ENCODE measurements at regions not wholly inside any gene's neighbourhood (a gene's known extent, or its start where the extent isn't known, plus 50 kb on each side); places are given as distances from the start of the nearest gene placed in this dataset.

DNA sequence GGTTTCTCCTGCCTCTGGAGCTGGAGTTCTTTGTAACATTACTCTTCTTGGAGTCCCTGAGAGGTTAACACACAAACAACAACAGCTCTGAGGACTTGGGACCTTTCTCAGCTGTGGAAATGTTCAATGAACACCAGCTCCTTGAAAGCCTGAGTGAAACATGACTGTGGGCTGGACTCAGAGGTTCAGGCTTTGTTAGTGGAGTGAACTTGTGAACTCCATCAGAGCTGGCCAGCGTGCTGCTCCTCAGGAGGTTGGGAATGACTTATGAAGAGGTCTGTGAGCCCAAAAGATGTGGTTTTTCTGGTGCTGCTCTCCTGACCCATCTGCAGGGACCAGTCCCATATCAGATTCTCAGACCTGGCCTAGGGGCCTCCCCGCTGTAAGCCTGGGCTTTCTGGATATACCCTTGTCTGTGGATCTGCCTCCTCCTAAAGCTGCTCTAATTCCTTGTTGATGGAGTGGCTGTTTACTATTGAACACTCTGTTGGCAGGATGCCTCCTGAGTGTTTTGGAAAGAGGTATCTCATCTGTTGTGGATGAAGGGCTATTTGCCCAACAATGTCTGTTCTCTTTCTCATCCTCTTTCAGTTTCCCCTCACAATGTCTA, 170.0 kb upstream of the GDNF start:
- Histone ChIP-seq H3F3A (ENCODE audit: insufficient read depth, low read length) (no peaks in the 10 kb centered on the region), H3K4me3 (ENCODE audit: low read depth, low read length, poor library complexity, severe bottlenecking) (no peak overlapping the region), H3K9me3 (ENCODE audit: low read length) (no peaks in the 10 kb centered on the region)

GRCh38 chr5:38008198-38008597, 168.4 kb upstream of the GDNF start:
- Histone ChIP-seq H3K9ac (ENCODE audit: low read length) (no peak overlapping the region), H2AFZ (ENCODE audit: low read length) (no peak overlapping the region), H3K9me2 (ENCODE audit: low read depth, low read length) (no peaks in the 10 kb centered on the region)

More for the DNA sequence above, 170.0 kb upstream of the GDNF start:
- Histone ChIP-seq H2AFZ (ENCODE audit: low read length) (no peak overlapping the region), H3K9me2 (ENCODE audit: low read depth, low read length) (no peaks in the 10 kb centered on the region), H3K79me2 (ENCODE audit: insufficient read depth, low read length) (no peaks in the 10 kb centered on the region), H3K4me2 (ENCODE audit: low read length) (no peak overlapping the region), H4K20me1 (ENCODE audit: insufficient read depth, low read length) (no peaks in the 10 kb centered on the region), H3K27me3 (ENCODE audit: insufficient read depth, low read length) (peaks cover 3% of the 10 kb centered on the region; the same call in 1 of the 2 replicates), H3K9ac (ENCODE audit: low read length) (no peak overlapping the region), H3K27ac (ENCODE audit: low read depth, low read length, poor library complexity, severe bottlenecking) (no peak overlapping the region), H3K36me3 (ENCODE audit: insufficient read depth, low read length) (no peaks in the 10 kb centered on the region), H3K4me1 (ENCODE audit: insufficient read depth, low read length, severe bottlenecking) (no peaks in the 10 kb centered on the region)
- TF ChIP-seq, protein P1, sequence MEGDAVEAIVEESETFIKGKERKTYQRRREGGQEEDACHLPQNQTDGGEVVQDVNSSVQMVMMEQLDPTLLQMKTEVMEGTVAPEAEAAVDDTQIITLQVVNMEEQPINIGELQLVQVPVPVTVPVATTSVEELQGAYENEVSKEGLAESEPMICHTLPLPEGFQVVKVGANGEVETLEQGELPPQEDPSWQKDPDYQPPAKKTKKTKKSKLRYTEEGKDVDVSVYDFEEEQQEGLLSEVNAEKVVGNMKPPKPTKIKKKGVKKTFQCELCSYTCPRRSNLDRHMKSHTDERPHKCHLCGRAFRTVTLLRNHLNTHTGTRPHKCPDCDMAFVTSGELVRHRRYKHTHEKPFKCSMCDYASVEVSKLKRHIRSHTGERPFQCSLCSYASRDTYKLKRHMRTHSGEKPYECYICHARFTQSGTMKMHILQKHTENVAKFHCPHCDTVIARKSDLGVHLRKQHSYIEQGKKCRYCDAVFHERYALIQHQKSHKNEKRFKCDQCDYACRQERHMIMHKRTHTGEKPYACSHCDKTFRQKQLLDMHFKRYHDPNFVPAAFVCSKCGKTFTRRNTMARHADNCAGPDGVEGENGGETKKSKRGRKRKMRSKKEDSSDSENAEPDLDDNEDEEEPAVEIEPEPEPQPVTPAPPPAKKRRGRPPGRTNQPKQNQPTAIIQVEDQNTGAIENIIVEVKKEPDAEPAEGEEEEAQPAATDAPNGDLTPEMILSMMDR (IDR thresholded peaks at IDR 0.05; ENCODE audit: low read length): no peak
- no peak for TF ChIP-seq EZH2 (IDR thresholded peaks at IDR 0.05; ENCODE audit: borderline replicate concordance, low read length)

DNA sequence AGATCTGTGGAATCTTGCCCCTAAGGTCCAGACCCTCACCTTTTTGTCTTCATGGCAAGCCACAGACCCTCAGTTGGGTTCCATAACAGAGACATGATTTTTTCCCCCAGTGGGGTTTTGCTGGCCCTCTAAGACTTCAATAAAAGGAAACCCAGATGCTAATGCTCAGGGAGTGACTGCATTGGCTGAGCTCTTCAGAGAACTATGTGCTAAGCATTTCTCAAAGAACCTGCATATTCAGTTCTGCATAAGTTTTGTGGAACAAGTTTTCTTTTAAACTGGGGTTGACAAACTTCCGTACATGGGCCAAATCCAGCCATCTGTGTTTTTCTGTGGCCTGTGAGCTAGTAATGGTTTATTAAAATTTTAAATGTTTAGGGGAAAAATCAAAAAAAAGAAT, 159.8 kb upstream of the GDNF start:
- Histone ChIP-seq H3K4me1 (ENCODE audit: insufficient read depth, low read length, severe bottlenecking) (no peaks in the 10 kb centered on the region), H3K4me3 (ENCODE audit: low read depth, low read length, poor library complexity, severe bottlenecking) (no peak overlapping the region), H3K9me3 (ENCODE audit: low read length) (no peaks in the 10 kb centered on the region), H3K9me2 (ENCODE audit: low read depth, low read length) (no peaks in the 10 kb centered on the region), H3K4me2 (ENCODE audit: low read length) (no peak overlapping the region), H3K27ac (ENCODE audit: low read depth, low read length, poor library complexity, severe bottlenecking) (no peak overlapping the region), H3K9ac (ENCODE audit: low read length) (no peak overlapping the region), H4K20me1 (ENCODE audit: insufficient read depth, low read length) (no peaks in the 10 kb centered on the region), H3K27me3 (ENCODE audit: insufficient read depth, low read length) (no peaks in the 10 kb centered on the region), H3K36me3 (ENCODE audit: insufficient read depth, low read length) (no peaks in the 10 kb centered on the region), H3K79me2 (ENCODE audit: insufficient read depth, low read length) (no peaks in the 10 kb centered on the region), H2AFZ (ENCODE audit: low read length) (no peak overlapping the region), H3F3A (ENCODE audit: insufficient read depth, low read length) (no peaks in the 10 kb centered on the region)
- TF ChIP-seq, protein P1 (IDR thresholded peaks at IDR 0.05; ENCODE audit: low read length): no peak
- no peak for TF ChIP-seq EZH2 (IDR thresholded peaks at IDR 0.05; ENCODE audit: borderline replicate concordance, low read length)

More at GRCh38 chr5:38008198-38008597, 168.4 kb upstream of the GDNF start:
- Histone ChIP-seq H3K27me3 (ENCODE audit: insufficient read depth, low read length) (peaks cover 3% of the 10 kb centered on the region; the same call in 1 of the 2 replicates), H4K20me1 (ENCODE audit: insufficient read depth, low read length) (no peaks in the 10 kb centered on the region), H3K4me1 (ENCODE audit: insufficient read depth, low read length, severe bottlenecking) (no peaks in the 10 kb centered on the region), H3K4me3 (ENCODE audit: low read depth, low read length, poor library complexity, severe bottlenecking) (no peak overlapping the region), H3K79me2 (ENCODE audit: insufficient read depth, low read length) (no peaks in the 10 kb centered on the region), H3F3A (ENCODE audit: insufficient read depth, low read length) (no peaks in the 10 kb centered on the region), H3K9me3 (ENCODE audit: low read length) (no peaks in the 10 kb centered on the region), H3K27ac (ENCODE audit: low read depth, low read length, poor library complexity, severe bottlenecking) (no peak overlapping the region), H3K36me3 (ENCODE audit: insufficient read depth, low read length) (no peaks in the 10 kb centered on the region), H3K4me2 (ENCODE audit: low read length) (no peak overlapping the region)
- TF ChIP-seq, protein P1 (IDR thresholded peaks at IDR 0.05; ENCODE audit: low read length): no peak
- no peak for TF ChIP-seq EZH2 (IDR thresholded peaks at IDR 0.05; ENCODE audit: borderline replicate concordance, low read length)
